Ovary (tissue), 3 donors: ENCODE measurements at regions not wholly inside any gene's neighbourhood (a gene's known extent, or its start where the extent isn't known, plus 50 kb on each side); places are given as distances from the start of the nearest gene placed in this dataset.
A peak's percentile ranks its signal among the peaks of the same experiment; 100 is the strongest.

Source experiments
- POLR2A ChIP-seq: fragments of 450-650 bp; IDR thresholded peaks from one replicate; pipeline ENCODE4 v1.6.1; 2017; ENCODE audit warnings: antibody characterized with exemption, mild to moderate bottlenecking, moderate library complexity
- TF ChIP-seq, protein P1 (sequence below), 3 donors: fragments of 450-650 bp in 2 of 3; fragments of 200-600 bp in 1 of 3; IDR thresholded peaks; one replicate each; pipeline versions ENCODE4 v1.5.1 to v1.8.0; 2016 to 2022; ENCODE audit warnings: antibody characterized with exemption in 3 of 3, mild to moderate bottlenecking in 1 of 3
- donor health status: DM: no; HTN: no; CAD: no.

- TF ChIP-seq, protein P1, sequence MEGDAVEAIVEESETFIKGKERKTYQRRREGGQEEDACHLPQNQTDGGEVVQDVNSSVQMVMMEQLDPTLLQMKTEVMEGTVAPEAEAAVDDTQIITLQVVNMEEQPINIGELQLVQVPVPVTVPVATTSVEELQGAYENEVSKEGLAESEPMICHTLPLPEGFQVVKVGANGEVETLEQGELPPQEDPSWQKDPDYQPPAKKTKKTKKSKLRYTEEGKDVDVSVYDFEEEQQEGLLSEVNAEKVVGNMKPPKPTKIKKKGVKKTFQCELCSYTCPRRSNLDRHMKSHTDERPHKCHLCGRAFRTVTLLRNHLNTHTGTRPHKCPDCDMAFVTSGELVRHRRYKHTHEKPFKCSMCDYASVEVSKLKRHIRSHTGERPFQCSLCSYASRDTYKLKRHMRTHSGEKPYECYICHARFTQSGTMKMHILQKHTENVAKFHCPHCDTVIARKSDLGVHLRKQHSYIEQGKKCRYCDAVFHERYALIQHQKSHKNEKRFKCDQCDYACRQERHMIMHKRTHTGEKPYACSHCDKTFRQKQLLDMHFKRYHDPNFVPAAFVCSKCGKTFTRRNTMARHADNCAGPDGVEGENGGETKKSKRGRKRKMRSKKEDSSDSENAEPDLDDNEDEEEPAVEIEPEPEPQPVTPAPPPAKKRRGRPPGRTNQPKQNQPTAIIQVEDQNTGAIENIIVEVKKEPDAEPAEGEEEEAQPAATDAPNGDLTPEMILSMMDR (IDR thresholded peaks at IDR 0.05): peak; percentile 17 to 27 (median 22)
- no peak for TF ChIP-seq POLR2A
These were observed 198.3 kb upstream of the CPNE8 start for GRCh38 chr12:39103552-39104165.
